Panc1 (cell line): ENCODE measurements at regions not wholly inside any gene's neighbourhood (a gene's known extent, or its start where the extent isn't known, plus 50 kb on each side); places are given as distances from the start of the nearest gene placed in this dataset.

ENCODE experiments used
- ATAC-seq: fragments of 200-7000 bp; cut with Tn5 transposase; 2 replicates; pipeline ENCODE4 v1.9.1; 2020; ENCODE audit warnings: mild to moderate bottlenecking, moderate library complexity
- BruUV-seq: library from RNA; stranded (reverse); fragments of 400-500 nt; replicated peaks from 2 replicates; lab custom pipeline; 2021; lab: Mats Ljungman, UMichigan
- CTCF ChIA-PET: fragments of 300-600 bp; sonication (Branson Sonifier 250); formaldehyde crosslinking; loops from one replicate; lab custom pipeline; 2022; ENCODE audit warnings: antibody characterized with exemption; lab: Charles Lee
- POLR2A ChIA-PET: fragments of 300-600 bp; sonication (Branson Sonifier 250); formaldehyde crosslinking; loops from one replicate; lab custom pipeline; 2022; ENCODE audit warnings: antibody characterized with exemption; lab: Charles Lee
- DNase-seq: peaks from one replicate; pipeline ENCODE4 v3.0.0-alpha.2; 2010; ENCODE audit warnings: low read depth, low spot score
- H3K27ac ChIP-seq: 2 replicates; pipeline ENCODE4 v1.5.1; 2011; ENCODE audit warnings: mild to moderate bottlenecking, low read length, inconsistent platforms
- H3K27me3 ChIP-seq: fragments of 200-500 bp; sonication (Bioruptor generic); 2 replicates; pipeline ENCODE4 v1.6.0; 2014; ENCODE audit warnings: low read length, inconsistent platforms; ENCODE audit not compliant: control insufficient read depth, insufficient read depth
- H3K36me3 ChIP-seq: fragments of 200-500 bp; sonication (Bioruptor generic); 2 replicates; pipeline ENCODE4 v1.5.1; 2014; ENCODE audit warnings: inconsistent platforms, mild to moderate bottlenecking, low read length, moderate library complexity; ENCODE audit not compliant: control insufficient read depth, insufficient read depth
- H3K4me1 ChIP-seq: 2 replicates; pipeline ENCODE4 v1.5.1; 2011; ENCODE audit warnings: inconsistent platforms, mild to moderate bottlenecking, low read length, moderate library complexity; ENCODE audit not compliant: control insufficient read depth, insufficient read depth
- H3K4me3 ChIP-seq, 2 experiments: 2 replicates each; pipeline ENCODE4 v1.5.1; 2011 to 2012; ENCODE audit warnings: low read depth in 2 of 2, low read length in 2 of 2, mild to moderate bottlenecking in 2 of 2, inconsistent platforms in 1 of 2, moderate library complexity in 1 of 2
- H3K9me3 ChIP-seq: fragments of 200-500 bp; sonication (Bioruptor generic); 2 replicates; pipeline ENCODE4 v1.5.1; 2014; ENCODE audit warnings: low read depth, mild to moderate bottlenecking, inconsistent platforms, low read length, moderate library complexity; ENCODE audit not compliant: control insufficient read depth, insufficient read depth
- CTCF ChIP-seq: fragments of 450-650 bp; IDR thresholded peaks from 2 replicates; pipeline ENCODE4 v1.5.1; 2017; ENCODE audit warnings: mild to moderate bottlenecking
- POLR2AphosphoS5 ChIP-seq: IDR thresholded peaks from 2 replicates; pipeline ENCODE4 v1.6.1; 2012; ENCODE audit warnings: mild to moderate bottlenecking, low read depth, low read length, moderate library complexity
- REST ChIP-seq, 2 experiments: IDR thresholded peaks; 2 replicates each; pipeline ENCODE4 v1.6.1; 2011 to 2012; ENCODE audit warnings: low read depth in 2 of 2, control low read depth in 1 of 2, low read length in 1 of 2, mild to moderate bottlenecking in 1 of 2, moderate library complexity in 1 of 2; ENCODE audit not compliant: insufficient read depth in 1 of 2
- SIN3A ChIP-seq: IDR thresholded peaks from 2 replicates; pipeline ENCODE4 v1.6.1; 2012; ENCODE audit warnings: low read depth, mild to moderate bottlenecking, low read length, moderate library complexity, borderline replicate concordance; ENCODE audit not compliant: insufficient read depth
- TCF7L2 ChIP-seq: IDR thresholded peaks from 2 replicates; pipeline ENCODE4 v1.6.1; 2011; ENCODE audit warnings: mild to moderate bottlenecking, low read depth, low read length, inconsistent platforms
- in situ Hi-C: cut with HindIII; loops from 2 replicates; pipeline ENCODE4 v1.10.0; 2016; ENCODE audit warnings: low sequenced_read_pairs, low pct_unique_long_range_greater_than_20kb
- intact Hi-C: fragments of 100-400 bp; cut with micrococcal nuclease; formaldehyde crosslinking; loops from one replicate; pipeline ENCODE4 v1.10.0; 2022; ENCODE audit not compliant: unreplicated experiment

GRCh38 chr2:53362934-53363333 lies 404.7 kb upstream of the CHAC2 start:
- DNase-seq (no peak), ATAC-seq (no peak)
- TF ChIP-seq REST (IDR thresholded peaks at IDR 0.05; ENCODE audit: insufficient read depth in 1 of 2, low read depth in 2 of 2, low read length in 1 of 2) (no peak), TCF7L2 (no peak), POLR2AphosphoS5 (no peak), SIN3A (no peak), CTCF (no peak)
- H3K27me3 ChIP-seq, result no peaks in the 10 kb centered on the region
- POLR2A ChIA-PET, result no interaction called here
- BruUV-seq, result no TSS peak
- in situ Hi-C loops, result no loop called here
- peaks cover 4% of the 10 kb centered on the region; the same call in 1 of the 2 replicates for H3K9me3 ChIP-seq
- H3K36me3 ChIP-seq, result no peaks in the 10 kb centered on the region
- no peak overlapping the region for H3K27ac ChIP-seq
- CTCF ChIA-PET, result no interaction called here
- no peak overlapping the region for H3K4me3 ChIP-seq
- intact Hi-C loops, result no loop called here
- H3K4me1 ChIP-seq, result no peaks in the 10 kb centered on the region

- no peak for TF ChIP-seq POLR2AphosphoS5
- Histone ChIP-seq H3K9me3 (peaks cover 3% of the 10 kb centered on the region; the same call in 1 of the 2 replicates), H3K4me1 (no peaks in the 10 kb centered on the region), H3K36me3 (no peaks in the 10 kb centered on the region), H3K27me3 (no peaks in the 10 kb centered on the region), H3K4me3 (no peak overlapping the region), H3K27ac (no peak overlapping the region)
- no TSS peak for BruUV-seq
- CTCF ChIA-PET, result no interaction called here
- POLR2A ChIA-PET, result no interaction called here
- intact Hi-C loops, result no loop called here
- no peak for ATAC-seq
- DNase-seq, result no peak
- in situ Hi-C loops, result no loop called here
Measured at GRCh38 chr2:53356291-53356905, 411.2 kb upstream of the CHAC2 start.
